ENCODE measurements at regions not wholly inside any gene's neighbourhood (a gene's known extent, or its start where the extent isn't known, plus 50 kb on each side); places are given as distances from the start of the nearest gene placed in this dataset.

DNA sequence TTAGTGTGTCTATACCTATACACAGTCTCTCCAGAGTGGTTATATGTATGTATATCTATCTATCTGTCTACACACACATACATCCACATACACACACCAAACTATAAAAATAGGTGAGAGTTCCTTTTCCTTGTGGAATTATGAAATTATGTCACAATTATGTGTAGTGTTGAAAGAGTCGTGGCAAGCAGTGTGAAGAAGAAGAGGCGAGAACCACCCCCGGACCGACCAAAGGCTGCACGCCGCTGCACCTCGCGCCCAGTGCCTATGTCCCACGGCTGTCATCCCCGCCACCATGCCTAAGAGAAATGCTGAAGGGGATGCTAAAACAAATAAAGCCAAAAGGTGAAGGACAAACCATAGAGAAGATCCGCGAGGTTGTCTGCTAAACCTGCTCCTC is 95.0 kb upstream of the RAP2B start:
- no peaks in the 10 kb centered on the region for H4K20me1 ChIP-seq (ENCODE audit: low read depth)
- H3K4me1 ChIP-seq = no peaks in the 10 kb centered on the region
- H3K4me3 Mint-ChIP-seq = no peak overlapping the region
- H3K27me3 ChIP-seq = no peaks in the 10 kb centered on the region
- TF ChIP-seq EZH2 (IDR thresholded peaks at IDR 0.05) (no peak), EZH2phosphoT487 (IDR thresholded peaks at IDR 0.05) (no peak)
- TF ChIP-seq, protein P1, sequence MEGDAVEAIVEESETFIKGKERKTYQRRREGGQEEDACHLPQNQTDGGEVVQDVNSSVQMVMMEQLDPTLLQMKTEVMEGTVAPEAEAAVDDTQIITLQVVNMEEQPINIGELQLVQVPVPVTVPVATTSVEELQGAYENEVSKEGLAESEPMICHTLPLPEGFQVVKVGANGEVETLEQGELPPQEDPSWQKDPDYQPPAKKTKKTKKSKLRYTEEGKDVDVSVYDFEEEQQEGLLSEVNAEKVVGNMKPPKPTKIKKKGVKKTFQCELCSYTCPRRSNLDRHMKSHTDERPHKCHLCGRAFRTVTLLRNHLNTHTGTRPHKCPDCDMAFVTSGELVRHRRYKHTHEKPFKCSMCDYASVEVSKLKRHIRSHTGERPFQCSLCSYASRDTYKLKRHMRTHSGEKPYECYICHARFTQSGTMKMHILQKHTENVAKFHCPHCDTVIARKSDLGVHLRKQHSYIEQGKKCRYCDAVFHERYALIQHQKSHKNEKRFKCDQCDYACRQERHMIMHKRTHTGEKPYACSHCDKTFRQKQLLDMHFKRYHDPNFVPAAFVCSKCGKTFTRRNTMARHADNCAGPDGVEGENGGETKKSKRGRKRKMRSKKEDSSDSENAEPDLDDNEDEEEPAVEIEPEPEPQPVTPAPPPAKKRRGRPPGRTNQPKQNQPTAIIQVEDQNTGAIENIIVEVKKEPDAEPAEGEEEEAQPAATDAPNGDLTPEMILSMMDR (IDR thresholded peaks at IDR 0.05) = no peak
- H3K4me2 ChIP-seq = no peak overlapping the region
- H3K4me1 Mint-ChIP-seq = no peaks in the 10 kb centered on the region
- no peaks in the 10 kb centered on the region for H3K36me3 ChIP-seq
- H3K79me2 ChIP-seq (ENCODE audit: low read depth) = no peaks in the 10 kb centered on the region
- no peak overlapping the region for H3K9ac ChIP-seq
- no peak overlapping the region for H3K27ac ChIP-seq
- no peaks in the 10 kb centered on the region for H3K36me3 Mint-ChIP-seq
- H3K27ac Mint-ChIP-seq = peak overlapping the region; percentile 10
- H3K9me3 Mint-ChIP-seq = no peaks in the 10 kb centered on the region
- no peak overlapping the region for H3K4me3 ChIP-seq
- DNase-seq (ENCODE audit: low spot score) = no peak
- no peaks in the 10 kb centered on the region for H3F3A ChIP-seq (ENCODE audit: low read depth)
- no peak overlapping the region for H2AFZ ChIP-seq (replicated peaks)
- peaks cover 2% of the 10 kb centered on the region for H3K27me3 Mint-ChIP-seq (ENCODE audit: insufficient read depth, low read depth)
- H3K9me3 ChIP-seq (ENCODE audit: low read depth) = no peaks in the 10 kb centered on the region

- Mint-ChIP-seq H3K4me3 (no peak overlapping the region), H3K4me1 (no peaks in the 10 kb centered on the region), H3K9me3 (no peaks in the 10 kb centered on the region), H3K27me3 (ENCODE audit: insufficient read depth, low read depth) (no peaks in the 10 kb centered on the region), H3K27ac (peak overlapping the region; percentile 63), H3K36me3 (no peaks in the 10 kb centered on the region)
- no peak overlapping the region for H3K4me2 ChIP-seq
- H4K20me1 ChIP-seq (ENCODE audit: low read depth) = no peaks in the 10 kb centered on the region
- no peak overlapping the region for H3K27ac ChIP-seq
- H3F3A ChIP-seq (ENCODE audit: low read depth) = no peaks in the 10 kb centered on the region
- TF ChIP-seq, protein P1 (IDR thresholded peaks at IDR 0.05) = no peak
- TF ChIP-seq EZH2 (IDR thresholded peaks at IDR 0.05) (no peak), EZH2phosphoT487 (IDR thresholded peaks at IDR 0.05) (no peak)
- H2AFZ ChIP-seq (replicated peaks) = no peak overlapping the region
- no peaks in the 10 kb centered on the region for H3K9me3 ChIP-seq (ENCODE audit: low read depth)
- no peak overlapping the region for H3K4me3 ChIP-seq
- H3K9ac ChIP-seq = no peak overlapping the region
- H3K4me1 ChIP-seq = no peaks in the 10 kb centered on the region
- no peaks in the 10 kb centered on the region for H3K36me3 ChIP-seq
- H3K79me2 ChIP-seq (ENCODE audit: low read depth) = no peaks in the 10 kb centered on the region
- no peaks in the 10 kb centered on the region for H3K27me3 ChIP-seq
- DNase-seq (ENCODE audit: low spot score) = no peak
These were observed 92.2 kb upstream of the RAP2B start for GRCh38 chr3:153069598-153070510.

DNA sequence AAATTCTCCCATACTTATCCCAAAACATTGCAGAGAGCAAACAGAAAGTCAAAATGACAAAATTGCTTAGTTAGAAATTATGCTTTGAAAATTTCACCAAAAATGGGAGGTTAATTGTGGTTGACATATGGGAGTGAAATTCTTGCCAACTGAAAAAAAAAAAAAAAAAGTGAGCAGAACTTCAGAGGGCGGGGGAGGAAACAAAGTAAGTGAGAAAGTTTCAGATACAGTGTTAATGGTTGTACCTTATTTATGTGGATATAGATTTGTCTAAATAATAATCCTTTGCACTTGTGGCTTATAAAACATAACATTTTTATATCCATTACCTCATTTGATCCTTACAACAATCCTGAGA is 91.5 kb upstream of the RAP2B start:
- Histone ChIP-seq H3F3A (ENCODE audit: low read depth) (no peaks in the 10 kb centered on the region), H3K4me2 (no peak overlapping the region), H2AFZ (replicated peaks) (no peak overlapping the region), H3K27me3 (no peaks in the 10 kb centered on the region), H3K4me1 (no peaks in the 10 kb centered on the region), H3K4me3 (no peak overlapping the region), H3K27ac (no peak overlapping the region), H3K9me3 (ENCODE audit: low read depth) (no peaks in the 10 kb centered on the region), H3K79me2 (ENCODE audit: low read depth) (no peaks in the 10 kb centered on the region), H4K20me1 (ENCODE audit: low read depth) (no peaks in the 10 kb centered on the region), H3K36me3 (no peaks in the 10 kb centered on the region), H3K9ac (no peak overlapping the region)
- Mint-ChIP-seq H3K36me3 (no peaks in the 10 kb centered on the region), H3K4me1 (no peaks in the 10 kb centered on the region), H3K4me3 (no peak overlapping the region), H3K9me3 (no peaks in the 10 kb centered on the region), H3K27me3 (ENCODE audit: insufficient read depth, low read depth) (no peaks in the 10 kb centered on the region), H3K27ac (no peak overlapping the region)
- TF ChIP-seq EZH2 (IDR thresholded peaks at IDR 0.05) = no peak
- TF ChIP-seq EZH2phosphoT487 (IDR thresholded peaks at IDR 0.05) = no peak
- TF ChIP-seq, protein P1 (IDR thresholded peaks at IDR 0.05) = no peak
- no peak for DNase-seq (ENCODE audit: low spot score)
